Panc1 (cell line): ENCODE measurements at regions not wholly inside any gene's neighbourhood (a gene's known extent, or its start where the extent isn't known, plus 50 kb on each side); places are given as distances from the start of the nearest gene placed in this dataset.

Experiments
- CTCF ChIP-seq: fragments of 450-650 bp; IDR thresholded peaks from 2 replicates; pipeline ENCODE4 v1.5.1; 2017; ENCODE audit warnings: mild to moderate bottlenecking
- POLR2AphosphoS5 ChIP-seq: IDR thresholded peaks from 2 replicates; pipeline ENCODE4 v1.6.1; 2012; ENCODE audit warnings: mild to moderate bottlenecking, low read depth, low read length, moderate library complexity
- REST ChIP-seq, 2 experiments: IDR thresholded peaks; 2 replicates each; pipeline ENCODE4 v1.6.1; 2011 to 2012; ENCODE audit warnings: low read depth in 2 of 2, control low read depth in 1 of 2, low read length in 1 of 2, mild to moderate bottlenecking in 1 of 2, moderate library complexity in 1 of 2; ENCODE audit not compliant: insufficient read depth in 1 of 2

GRCh38 chr15:98522127-98522526 is 126.2 kb upstream of the IGF1R start:
- TF ChIP-seq REST (IDR thresholded peaks at IDR 0.05; ENCODE audit: insufficient read depth in 1 of 2, low read depth in 2 of 2, low read length in 1 of 2) (no peak), CTCF (no peak), POLR2AphosphoS5 (no peak)
